ENCODE measurements at regions not wholly inside any gene's neighbourhood (a gene's known extent, or its start where the extent isn't known, plus 50 kb on each side); places are given as distances from the start of the nearest gene placed in this dataset.

GRCh38 chr5:135246923-135247795 is 151.9 kb downstream of the MACROH2A1 start:
- DNase-seq = peak; percentile 66 to 75

- DNase-seq = no peak
Measured at GRCh38 chr5:135246605-135246922, 152.5 kb downstream of the MACROH2A1 start.

- DNase-seq = no peak
Measured at GRCh38 chr5:135245521-135246499, 153.2 kb downstream of the MACROH2A1 start.

- DNase-seq = no peak
Measured at GRCh38 chr5:135244620-135245021, 154.4 kb downstream of the MACROH2A1 start.

- DNase-seq = no peak
Measured at GRCh38 chr5:135243556-135244285, 155.3 kb downstream of the MACROH2A1 start.

- no peak for DNase-seq
Measured at GRCh38 chr5:135242866-135243555, 156.0 kb downstream of the MACROH2A1 start.

GRCh38 chr5:135242021-135242865 is 156.8 kb downstream of the MACROH2A1 start:
- DNase-seq = peak in 1 of 2 experiments; percentile 28

GRCh38 chr5:135241536-135241935 is 157.5 kb downstream of the MACROH2A1 start:
- no peak for DNase-seq

GRCh38 chr5:135240781-135241360 is 158.2 kb downstream of the MACROH2A1 start:
- DNase-seq = no peak

- no peak for DNase-seq
Measured at GRCh38 chr5:135240283-135240633, 158.8 kb downstream of the MACROH2A1 start.

- no peak for DNase-seq
Measured at GRCh38 chr5:135239453-135240282, 159.4 kb downstream of the MACROH2A1 start.

GRCh38 chr5:135238622-135239452 is 160.2 kb downstream of the MACROH2A1 start:
- DNase-seq = no peak

- no peak for DNase-seq
Measured at GRCh38 chr5:135237748-135238103, 161.3 kb downstream of the MACROH2A1 start.

GRCh38 chr5:135236908-135237747 is 161.9 kb downstream of the MACROH2A1 start:
- no peak for DNase-seq

- DNase-seq = no peak
Measured at GRCh38 chr5:135236228-135236907, 162.7 kb downstream of the MACROH2A1 start.

- DNase-seq = no peak
Measured at GRCh38 chr5:135235551-135236227, 163.3 kb downstream of the MACROH2A1 start.
